ENCODE measurements at regions not wholly inside any gene's neighbourhood (a gene's known extent, or its start where the extent isn't known, plus 50 kb on each side); places are given as distances from the start of the nearest gene placed in this dataset.

DNA sequence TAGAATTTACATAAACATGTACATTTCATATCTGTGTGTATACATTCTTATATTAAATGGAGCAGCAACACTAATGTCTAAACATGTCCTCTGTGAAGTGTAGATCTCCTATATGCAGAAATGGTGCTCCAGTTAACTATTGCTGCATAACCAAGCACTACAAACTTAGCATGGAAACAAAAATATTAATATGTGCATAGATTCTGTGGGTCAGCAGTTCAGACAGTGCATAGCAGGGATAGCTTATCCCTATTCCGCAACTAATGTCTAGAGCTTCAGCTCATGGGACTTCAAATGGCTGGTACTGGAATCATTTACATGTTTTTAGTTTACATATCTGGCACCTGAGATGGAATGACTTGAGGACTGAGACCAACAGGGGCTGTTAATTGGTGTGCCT, 652.1 kb downstream of the TLE4 start:
- no peak overlapping the region for H3K27ac ChIP-seq
- no peaks in the 10 kb centered on the region for H3K9me3 ChIP-seq
- in situ Hi-C loops (cut with MboI; ENCODE audit: low sequenced_read_pairs in 4 of 4), result loop anchor here in 1 of 4 donors (10.0 kb wide), 1 partner anchor 61 kb away; no protein-coding TSS in a partner anchor
- no peaks in the 10 kb centered on the region for H3K27me3 ChIP-seq
- ATAC-seq, result no peak
- TF ChIP-seq, protein P1, sequence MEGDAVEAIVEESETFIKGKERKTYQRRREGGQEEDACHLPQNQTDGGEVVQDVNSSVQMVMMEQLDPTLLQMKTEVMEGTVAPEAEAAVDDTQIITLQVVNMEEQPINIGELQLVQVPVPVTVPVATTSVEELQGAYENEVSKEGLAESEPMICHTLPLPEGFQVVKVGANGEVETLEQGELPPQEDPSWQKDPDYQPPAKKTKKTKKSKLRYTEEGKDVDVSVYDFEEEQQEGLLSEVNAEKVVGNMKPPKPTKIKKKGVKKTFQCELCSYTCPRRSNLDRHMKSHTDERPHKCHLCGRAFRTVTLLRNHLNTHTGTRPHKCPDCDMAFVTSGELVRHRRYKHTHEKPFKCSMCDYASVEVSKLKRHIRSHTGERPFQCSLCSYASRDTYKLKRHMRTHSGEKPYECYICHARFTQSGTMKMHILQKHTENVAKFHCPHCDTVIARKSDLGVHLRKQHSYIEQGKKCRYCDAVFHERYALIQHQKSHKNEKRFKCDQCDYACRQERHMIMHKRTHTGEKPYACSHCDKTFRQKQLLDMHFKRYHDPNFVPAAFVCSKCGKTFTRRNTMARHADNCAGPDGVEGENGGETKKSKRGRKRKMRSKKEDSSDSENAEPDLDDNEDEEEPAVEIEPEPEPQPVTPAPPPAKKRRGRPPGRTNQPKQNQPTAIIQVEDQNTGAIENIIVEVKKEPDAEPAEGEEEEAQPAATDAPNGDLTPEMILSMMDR (IDR thresholded peaks at IDR 0.05 in 4 of 5, conservative IDR thresholded peaks at IDR 0.05 in 1 of 5), result no peak
- TF ChIP-seq POLR2A (IDR thresholded peaks at IDR 0.05), result no peak
- intact Hi-C loops (cut with DNase I; ENCODE audit: low total_unique reads), result no loop called here
- no peak overlapping the region for H3K4me3 ChIP-seq
- no peak for DNase-seq
- no peaks in the 10 kb centered on the region for H3K4me1 ChIP-seq
- no peaks in the 10 kb centered on the region for H3K36me3 ChIP-seq

DNA sequence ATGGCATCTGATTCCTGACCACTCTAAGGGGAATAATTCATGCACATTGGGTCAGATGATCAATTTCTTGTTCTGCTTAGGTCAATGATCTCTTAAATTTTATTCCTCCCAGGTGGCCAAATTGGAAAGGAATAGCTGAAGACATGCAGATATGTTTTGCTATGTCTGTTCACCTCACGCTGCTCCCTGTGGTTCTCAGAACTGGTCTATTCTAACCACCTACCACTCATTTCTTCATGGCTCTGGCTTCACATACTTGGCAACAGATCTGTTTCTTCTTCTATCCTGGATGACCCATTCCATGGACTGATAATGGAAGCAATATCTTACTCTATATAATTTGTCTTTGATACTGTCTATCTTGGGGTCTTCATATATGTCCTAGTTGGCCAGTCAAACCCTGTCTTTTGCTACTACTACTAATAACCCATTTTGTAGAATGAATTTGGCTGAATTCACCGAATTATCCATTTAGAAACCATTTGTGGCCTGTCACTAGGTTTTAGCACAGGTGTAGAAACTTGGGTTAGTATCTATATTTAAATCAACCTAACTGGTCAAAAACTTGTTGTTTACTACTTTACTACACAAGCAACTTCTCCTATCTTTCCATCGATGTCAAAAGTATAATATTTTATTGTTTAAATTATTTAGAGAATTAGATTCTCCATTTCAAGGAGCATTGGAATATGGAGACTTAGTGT, 650.9 kb downstream of the TLE4 start:
- in situ Hi-C loops (cut with MboI; ENCODE audit: low sequenced_read_pairs in 4 of 4) (loop anchor here in 1 of 4 donors (10.0 kb wide), 1 partner anchor 62 kb away; no protein-coding TSS in a partner anchor), intact Hi-C loops (cut with DNase I; ENCODE audit: low total_unique reads) (no loop called here)
- H3K27ac ChIP-seq, result no peak overlapping the region
- ATAC-seq, result no peak
- H3K4me3 ChIP-seq, result no peak overlapping the region
- H3K4me1 ChIP-seq, result no peaks in the 10 kb centered on the region
- H3K9me3 ChIP-seq, result no peaks in the 10 kb centered on the region
- no peak for TF ChIP-seq POLR2A (IDR thresholded peaks at IDR 0.05)
- TF ChIP-seq, protein P1 (IDR thresholded peaks at IDR 0.05 in 4 of 5, conservative IDR thresholded peaks at IDR 0.05 in 1 of 5), result no peak
- no peak for DNase-seq
- H3K27me3 ChIP-seq, result no peaks in the 10 kb centered on the region
- H3K36me3 ChIP-seq, result no peaks in the 10 kb centered on the region

DNA sequence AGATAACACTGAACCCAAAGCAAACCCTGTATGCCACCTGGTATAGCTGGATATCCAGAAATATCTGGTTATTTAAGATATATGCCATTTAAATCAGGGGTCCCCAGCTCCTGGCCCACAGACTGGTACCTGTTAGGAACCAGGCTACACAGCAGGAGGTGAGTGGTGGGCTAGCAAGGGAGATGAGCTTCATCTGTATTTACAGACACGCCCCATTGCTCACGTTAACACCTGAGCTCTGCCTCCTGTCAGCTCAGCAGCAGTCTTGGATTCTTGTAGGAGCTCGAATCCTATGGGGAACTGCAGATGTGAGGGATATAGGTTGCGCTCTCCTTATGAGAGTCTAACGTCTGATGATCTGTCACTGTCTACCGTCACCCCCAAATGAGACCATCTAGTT, 646.6 kb downstream of the TLE4 start:
- intact Hi-C loops (cut with DNase I; ENCODE audit: low total_unique reads) (no loop called here), in situ Hi-C loops (cut with MboI; ENCODE audit: low sequenced_read_pairs in 4 of 4) (no loop called here)
- Histone ChIP-seq H3K27ac (no peak overlapping the region), H3K4me1 (no peaks in the 10 kb centered on the region), H3K27me3 (no peaks in the 10 kb centered on the region), H3K36me3 (no peaks in the 10 kb centered on the region), H3K9me3 (no peaks in the 10 kb centered on the region), H3K4me3 (no peak overlapping the region)
- no peak for TF ChIP-seq POLR2A (IDR thresholded peaks at IDR 0.05)
- TF ChIP-seq, protein P1 (IDR thresholded peaks at IDR 0.05 in 4 of 5, conservative IDR thresholded peaks at IDR 0.05 in 1 of 5), result no peak
- DNase-seq (no peak), ATAC-seq (no peak)

DNA sequence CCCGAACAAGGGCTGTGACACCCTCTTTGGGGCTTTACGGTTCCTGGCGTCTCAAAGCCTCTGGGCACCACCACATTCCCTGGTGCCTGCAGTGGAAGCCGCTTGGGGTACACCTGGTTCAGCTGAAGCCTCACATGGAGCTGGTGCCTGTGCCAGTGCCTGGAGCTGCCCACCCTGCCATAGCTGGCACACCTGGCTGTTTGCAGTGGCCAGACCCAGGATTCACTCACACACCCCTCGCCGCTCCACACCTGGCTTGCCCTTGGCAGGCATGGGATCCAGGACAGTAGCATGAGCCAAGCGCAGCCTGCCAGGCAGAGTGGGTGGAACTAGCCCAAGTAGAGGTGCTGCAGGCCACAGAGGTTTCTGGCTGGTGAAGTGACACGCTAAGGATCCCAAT, 641.8 kb downstream of the TLE4 start:
- in situ Hi-C loops (cut with MboI; ENCODE audit: low sequenced_read_pairs in 4 of 4), result no loop called here
- Histone ChIP-seq H3K4me1 (no peaks in the 10 kb centered on the region), H3K36me3 (no peaks in the 10 kb centered on the region), H3K9me3 (no peaks in the 10 kb centered on the region), H3K27me3 (no peaks in the 10 kb centered on the region), H3K27ac (no peak overlapping the region), H3K4me3 (no peak overlapping the region)
- intact Hi-C loops (cut with DNase I; ENCODE audit: low total_unique reads), result no loop called here
- ATAC-seq (no peak), DNase-seq (no peak)
- TF ChIP-seq POLR2A (IDR thresholded peaks at IDR 0.05), result no peak
- TF ChIP-seq, protein P1 (IDR thresholded peaks at IDR 0.05 in 4 of 5, conservative IDR thresholded peaks at IDR 0.05 in 1 of 5), result no peak

DNA sequence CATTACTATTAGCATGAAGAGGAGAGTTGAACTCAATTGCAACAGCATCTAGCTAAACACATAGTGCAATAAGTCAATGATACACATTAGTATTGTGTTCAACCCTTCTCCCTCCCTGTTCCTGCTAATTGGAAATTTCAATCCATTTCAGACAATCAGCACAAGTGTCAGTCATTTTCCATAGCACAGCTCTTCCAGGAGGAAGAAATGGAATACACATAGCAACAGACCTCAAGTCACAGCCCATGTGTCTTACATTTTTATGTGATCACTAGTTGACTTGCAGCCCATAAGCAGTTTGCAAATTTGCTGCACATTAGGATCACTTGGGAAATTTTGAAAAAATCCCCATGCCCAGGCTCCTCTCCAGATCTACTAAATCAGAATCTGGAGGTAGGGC, 636.9 kb downstream of the TLE4 start:
- no peak for DNase-seq

More for the DNA sequence above, 636.9 kb downstream of the TLE4 start:
- no peak overlapping the region for H3K4me3 ChIP-seq
- H3K36me3 ChIP-seq, result no peaks in the 10 kb centered on the region
- intact Hi-C loops (cut with DNase I; ENCODE audit: low total_unique reads), result no loop called here
- TF ChIP-seq POLR2A (IDR thresholded peaks at IDR 0.05), result no peak
- TF ChIP-seq, protein P1 (IDR thresholded peaks at IDR 0.05 in 4 of 5, conservative IDR thresholded peaks at IDR 0.05 in 1 of 5), result no peak
- H3K27me3 ChIP-seq, result no peaks in the 10 kb centered on the region
- in situ Hi-C loops (cut with MboI; ENCODE audit: low sequenced_read_pairs in 4 of 4), result no loop called here
- no peaks in the 10 kb centered on the region for H3K9me3 ChIP-seq
- no peaks in the 10 kb centered on the region for H3K4me1 ChIP-seq
- ATAC-seq, result no peak
- H3K27ac ChIP-seq, result no peak overlapping the region
